HG03280 (cell line): ENCODE measurements at regions not wholly inside any gene's neighbourhood (a gene's known extent, or its start where the extent isn't known, plus 50 kb on each side); places are given as distances from the start of the nearest gene placed in this dataset.

Experiments used
- ATAC-seq: cut with Tn5 transposase; IDR thresholded peaks from one replicate; pipeline ENCODE4 v1.9.1; 2021; ENCODE audit warnings: mild to moderate bottlenecking, moderate library complexity; ENCODE audit not compliant: unreplicated experiment

DNA sequence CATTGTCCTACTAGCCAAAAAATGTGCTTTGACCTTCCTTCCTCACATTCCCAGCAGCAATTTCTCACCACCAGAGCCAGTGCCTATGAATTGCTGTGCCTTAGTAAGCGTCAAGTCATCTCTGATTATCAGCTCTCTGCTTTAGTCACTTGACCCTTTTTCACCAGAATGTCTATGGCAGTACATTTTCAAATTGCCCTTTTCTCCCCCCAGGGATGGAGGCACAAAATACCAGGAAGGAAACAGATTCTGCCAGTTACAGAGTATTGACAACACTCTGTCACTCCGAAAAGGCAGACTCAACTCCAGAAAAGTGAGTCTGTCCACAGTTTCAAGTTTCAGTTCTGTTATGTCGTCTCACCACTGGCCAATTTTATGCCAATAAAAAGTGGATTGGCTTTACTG lies 167.4 kb downstream of the TNFSF18 start:
- ATAC-seq = no peak

DNA sequence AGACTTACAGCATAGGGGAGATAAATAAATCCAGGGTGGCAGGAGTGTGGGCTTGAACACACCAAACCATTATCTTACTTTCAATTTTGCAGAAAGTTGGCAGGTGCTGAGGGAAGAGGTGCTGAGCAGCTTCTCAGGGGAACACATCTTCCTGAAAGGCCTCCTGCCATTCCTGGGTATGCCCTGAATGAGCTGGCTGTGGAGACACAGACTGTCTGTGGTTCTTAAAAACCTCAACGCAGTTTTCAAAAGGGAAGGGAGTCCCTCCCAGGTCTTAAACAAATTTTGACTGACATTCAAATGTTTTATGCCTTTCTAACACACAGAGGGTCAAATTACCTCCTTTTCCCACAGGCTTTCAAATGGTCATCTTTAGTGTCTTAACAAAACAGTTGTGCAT lies 166.9 kb downstream of the TNFSF18 start:
- ATAC-seq = no peak

DNA sequence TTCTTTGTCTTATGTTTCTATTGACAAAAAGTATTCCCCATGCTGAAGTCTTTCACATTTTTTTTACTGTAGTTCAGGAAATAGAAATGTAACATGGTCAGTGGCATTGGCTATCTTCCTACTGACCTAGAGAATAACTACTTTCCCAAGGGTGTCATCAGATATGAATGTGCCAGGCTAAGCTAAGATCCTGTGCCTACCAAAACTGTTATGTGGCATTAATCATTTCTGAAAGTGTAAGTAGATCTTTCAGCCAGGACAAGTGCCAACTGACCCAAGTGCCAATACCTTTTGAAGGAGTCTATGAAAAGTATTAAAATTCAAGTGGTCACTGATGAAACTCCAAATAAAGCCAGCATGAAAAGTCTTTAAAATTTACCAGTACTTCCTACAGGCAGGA lies 165.3 kb downstream of the TNFSF18 start:
- ATAC-seq = no peak

DNA sequence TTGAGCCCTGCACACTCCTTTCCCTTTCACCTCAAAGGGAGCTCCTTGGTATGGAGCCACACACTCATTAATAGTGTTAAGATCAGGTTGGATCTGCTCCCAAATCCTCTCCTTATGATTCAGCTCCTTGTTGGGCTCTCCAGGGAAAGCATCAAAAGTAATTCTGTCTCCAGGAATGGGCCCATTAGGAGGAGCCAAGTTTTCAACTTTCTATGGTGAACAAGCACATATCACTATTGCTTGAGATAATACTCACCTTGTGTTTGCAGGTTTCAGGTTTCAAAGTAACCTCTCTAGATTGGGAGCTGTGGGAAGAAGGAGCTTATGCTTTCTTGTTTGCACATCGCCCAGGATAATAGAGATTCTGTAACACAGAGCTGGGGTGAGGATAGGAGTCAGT lies 164.8 kb downstream of the TNFSF18 start:
- no peak for ATAC-seq

DNA sequence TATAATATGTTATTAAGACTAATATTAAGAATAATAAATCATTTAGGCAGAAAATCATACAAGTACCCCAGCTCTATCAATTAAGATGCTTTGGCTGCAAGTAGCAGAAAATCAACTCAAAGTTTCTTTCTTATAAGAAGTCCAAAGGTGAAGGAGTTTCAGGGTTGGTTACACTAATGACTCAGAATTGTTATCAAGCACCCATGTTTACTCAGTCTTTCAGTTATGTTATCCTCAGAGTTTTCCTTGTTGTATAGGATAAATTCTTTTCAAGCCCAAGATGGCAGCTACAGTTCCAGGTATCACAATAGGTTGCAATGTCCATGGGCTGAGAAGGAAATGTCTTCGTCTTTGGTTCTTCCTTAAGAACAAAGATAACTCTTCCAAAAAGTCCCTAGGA lies 163.6 kb downstream of the TNFSF18 start:
- ATAC-seq = no peak

DNA sequence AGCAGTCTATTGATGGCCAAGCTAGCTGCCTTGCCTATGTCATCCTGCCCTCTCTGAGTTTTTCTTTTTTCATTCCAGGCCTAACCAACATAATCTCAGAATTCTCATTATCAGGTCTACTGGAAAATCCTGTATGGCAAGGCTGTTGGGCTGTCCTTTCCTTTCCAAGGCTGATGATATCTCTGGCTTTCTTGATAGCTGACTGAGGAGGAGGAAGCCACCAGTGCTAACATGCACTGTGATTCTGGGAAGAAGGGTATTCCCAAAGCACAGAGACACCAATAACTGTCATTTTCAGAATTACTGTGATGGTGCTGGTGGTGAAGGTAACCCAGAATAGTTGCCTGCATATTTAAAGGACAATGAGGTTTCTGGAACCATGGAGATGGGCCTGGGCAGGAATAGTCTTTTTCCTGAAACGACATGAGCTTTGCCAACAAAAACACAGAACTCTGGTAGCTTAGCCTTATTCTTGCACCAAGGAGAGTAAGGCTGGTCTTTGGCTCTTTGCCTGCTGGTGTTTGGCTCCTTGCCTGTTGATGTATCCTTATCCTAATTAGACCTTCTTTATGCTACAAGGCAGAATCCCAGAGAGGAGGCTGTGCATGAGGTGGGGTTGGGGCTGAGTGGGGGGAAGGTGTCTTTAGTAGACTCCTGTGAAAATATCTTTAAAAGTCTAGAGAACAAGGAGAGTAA lies 157.4 kb downstream of the TNFSF18 start:
- ATAC-seq = no peak

DNA sequence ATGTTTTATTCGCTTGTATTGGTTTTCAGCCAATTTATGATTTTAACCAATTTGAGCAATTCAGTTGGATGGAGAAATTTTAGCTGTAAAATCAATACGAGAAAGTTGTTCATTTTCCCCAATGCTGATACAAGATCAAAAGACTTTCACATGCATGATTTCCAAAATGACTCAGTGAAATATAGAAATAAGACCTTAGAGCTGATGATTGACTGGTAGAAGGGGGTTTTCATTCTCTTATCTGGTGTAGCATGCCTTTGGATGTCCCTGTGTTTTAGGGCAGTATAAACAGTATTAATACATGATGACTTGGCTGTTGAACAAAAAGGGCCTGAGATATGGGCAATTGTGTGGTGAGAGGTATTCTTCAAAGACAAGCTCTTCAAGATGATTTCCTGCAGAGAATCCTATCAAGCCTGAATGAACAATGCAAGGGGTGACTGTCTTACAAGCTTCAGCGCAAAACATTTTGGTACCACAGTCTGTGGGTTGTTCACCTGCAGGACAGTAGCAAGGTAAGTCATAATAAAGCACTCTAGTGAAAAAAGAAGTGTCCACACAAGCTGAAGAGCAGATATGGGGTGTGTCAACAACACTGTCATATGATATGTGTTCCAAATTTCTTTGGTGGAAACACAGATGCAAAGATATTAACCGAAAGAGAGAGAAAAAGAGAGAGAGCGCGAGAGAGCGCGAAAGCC lies 156.2 kb downstream of the TNFSF18 start:
- ATAC-seq = peak; percentile 20

DNA sequence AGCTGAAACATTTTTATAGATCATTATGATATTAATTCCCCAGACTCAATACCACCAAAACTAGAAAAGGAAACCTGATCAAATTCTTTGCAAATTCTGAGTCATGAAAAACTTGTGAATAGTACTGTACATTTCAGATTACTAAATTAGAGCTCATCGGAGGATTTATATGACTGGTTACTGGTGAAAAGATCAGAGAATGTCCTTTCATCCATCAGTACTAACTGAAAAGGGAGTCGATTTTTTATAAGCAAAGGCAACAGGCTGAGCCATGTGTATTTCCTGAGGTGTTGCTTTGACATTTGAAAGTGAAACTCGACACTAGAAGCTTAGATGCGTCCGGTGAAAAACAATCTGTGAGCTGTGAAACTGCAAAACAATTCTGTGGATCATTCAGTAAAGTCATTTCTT lies 155.7 kb downstream of the TNFSF18 start:
- ATAC-seq = peak; percentile 76

DNA sequence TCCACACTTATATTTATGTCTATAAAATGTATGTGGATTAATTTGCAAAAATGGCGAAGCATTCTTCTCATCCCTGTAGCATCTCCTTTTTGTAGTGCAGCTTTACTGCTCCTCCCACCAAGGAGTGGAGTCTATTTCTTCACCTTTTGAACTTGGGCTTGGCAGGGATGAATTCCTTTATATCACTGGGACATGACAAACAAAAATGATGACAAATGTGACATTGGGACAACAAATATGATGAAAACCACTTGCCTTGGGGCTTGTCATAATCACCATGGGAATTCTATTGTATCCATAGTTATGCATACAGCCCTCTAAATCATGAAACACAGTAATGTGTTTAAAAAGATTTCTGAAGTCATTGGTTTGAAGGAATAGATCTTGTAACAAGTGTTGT lies 155.0 kb downstream of the TNFSF18 start:
- ATAC-seq = no peak

DNA sequence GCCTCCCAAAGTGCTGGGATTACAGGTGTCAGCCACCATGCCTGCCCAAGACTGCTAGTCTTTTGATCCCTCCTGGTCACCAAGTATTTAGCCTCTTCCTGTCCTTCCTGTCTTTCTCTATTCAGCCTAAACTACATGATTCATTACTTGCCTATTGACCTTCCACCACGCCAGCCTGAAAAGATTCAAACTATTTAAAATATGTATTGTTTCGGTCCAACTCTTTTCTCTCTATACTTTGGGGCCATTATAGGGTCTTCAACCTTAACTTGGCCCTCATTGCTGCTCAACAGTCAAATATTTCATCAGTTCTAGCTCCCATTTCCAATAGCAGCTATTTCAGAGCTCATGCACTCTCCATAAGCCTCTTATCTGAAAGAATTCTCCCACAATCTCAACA lies 153.0 kb downstream of the TNFSF18 start:
- ATAC-seq = no peak

DNA sequence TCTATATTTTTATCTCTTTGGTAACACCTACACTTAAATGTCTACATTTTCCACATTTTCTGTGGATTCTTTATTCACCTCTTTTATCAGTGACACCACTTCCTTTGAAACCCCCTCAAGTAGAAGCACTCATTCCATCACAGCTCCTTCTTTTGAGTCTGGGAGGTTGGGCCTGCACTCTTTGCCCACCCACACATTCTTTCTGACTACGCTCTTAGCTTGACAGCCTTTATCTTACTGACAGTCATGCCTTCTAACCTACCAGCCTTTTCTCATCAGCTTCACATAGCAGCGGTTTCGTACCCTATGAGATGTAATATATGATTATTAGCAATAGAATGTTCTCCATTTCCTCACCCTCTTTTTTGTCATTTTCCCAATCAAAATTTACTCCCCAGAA lies 151.9 kb downstream of the TNFSF18 start:
- no peak for ATAC-seq

DNA sequence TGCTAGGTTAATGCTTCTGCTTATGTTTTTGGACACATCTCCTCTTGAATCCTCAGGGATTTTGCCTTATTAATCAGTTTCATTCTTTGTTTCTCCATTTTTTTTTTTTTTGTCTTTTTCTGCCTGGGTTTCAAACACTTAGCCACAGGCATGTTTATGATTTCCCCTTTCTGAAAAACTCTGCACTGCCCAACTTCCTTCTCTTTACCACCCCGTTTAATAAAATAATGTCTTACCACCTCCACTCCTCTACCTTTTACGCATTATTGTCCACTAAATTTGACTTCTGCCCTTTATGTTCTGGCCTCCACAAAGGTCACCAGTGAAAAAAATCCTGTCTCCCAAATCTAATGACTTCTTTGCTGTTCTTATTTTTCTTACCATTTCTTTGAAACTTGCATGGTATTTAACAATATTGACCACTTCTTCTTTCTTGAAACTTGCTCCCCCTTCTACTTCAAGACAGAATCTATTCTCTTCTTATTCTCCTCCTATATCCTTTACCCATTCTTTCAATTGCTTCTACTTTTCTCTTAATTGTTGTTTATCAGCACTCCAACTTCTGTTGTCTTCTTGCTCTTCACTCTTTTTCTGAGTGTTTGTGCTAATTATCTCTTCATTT lies 150.3 kb downstream of the TNFSF18 start:
- ATAC-seq = no peak

DNA sequence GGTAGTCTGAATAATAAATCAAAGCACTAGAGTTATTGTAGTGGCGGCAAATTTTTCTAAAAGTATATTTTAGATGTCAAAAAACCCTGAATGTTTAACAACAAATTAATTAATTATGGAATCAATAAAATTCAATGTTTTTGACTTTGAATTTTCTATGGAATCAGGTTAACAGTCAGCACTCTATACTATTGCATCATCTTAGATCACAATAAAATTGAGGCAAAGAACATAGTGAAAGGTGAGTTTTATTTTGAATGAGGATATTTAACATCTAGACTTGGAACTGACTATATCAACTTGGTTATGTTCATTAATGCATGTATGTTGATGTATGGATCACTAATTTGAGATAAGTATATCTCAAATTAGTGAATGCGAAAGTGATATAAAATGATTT lies 148.5 kb downstream of the TNFSF18 start:
- ATAC-seq = no peak

DNA sequence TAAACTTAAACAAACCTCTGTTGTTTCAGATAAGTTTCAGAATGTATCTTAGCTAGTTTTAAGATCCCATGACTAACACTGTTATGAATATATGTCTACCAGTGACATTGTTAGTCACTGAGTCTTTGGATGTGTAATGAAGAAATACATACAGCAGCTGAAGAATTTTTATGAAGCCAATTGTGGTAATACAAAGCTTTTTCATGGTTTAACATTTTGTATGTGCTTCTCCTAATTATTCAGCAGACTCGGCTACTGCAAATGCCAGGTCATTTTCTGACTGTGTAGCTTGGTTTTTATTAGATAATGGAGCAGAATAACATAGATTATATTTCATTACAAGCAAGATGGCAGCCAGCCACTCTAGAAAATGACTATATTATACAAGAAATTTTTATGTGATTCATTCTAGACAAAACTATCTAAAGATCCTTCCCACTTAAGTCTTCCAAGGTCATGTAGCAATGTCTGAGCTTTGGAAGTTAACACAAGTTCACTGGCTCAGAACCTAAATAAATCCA lies 147.8 kb downstream of the TNFSF18 start:
- ATAC-seq = no peak

DNA sequence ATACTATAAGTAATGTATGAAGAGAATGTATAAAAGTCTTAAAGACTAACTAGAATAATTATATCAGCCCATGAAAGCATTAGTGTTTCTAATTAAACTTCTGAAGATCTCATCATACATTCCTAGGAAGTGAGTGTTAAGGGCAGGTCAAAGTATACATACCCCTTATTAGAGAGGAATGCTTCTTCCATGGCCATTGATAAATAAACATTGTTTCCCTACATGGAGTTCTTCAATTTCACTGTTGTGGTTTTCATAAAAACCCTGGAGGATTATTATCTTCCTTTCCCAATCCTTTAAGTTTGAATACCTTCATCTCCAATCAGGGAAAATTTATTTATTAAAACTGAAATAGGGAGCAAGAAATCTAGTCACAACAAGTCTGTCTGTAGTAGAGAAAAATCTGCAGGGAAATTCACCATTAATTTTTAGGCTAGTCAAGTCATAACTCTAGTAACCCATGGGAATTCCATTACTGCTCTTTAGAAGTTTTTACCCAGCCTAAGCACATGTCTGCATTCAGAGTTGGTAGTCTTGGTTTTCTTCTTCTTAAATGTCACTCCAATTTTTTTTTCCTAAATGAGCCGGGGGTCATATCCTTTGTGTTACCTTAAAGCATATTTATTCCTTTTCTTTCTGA lies 147.0 kb downstream of the TNFSF18 start:
- no peak for ATAC-seq

DNA sequence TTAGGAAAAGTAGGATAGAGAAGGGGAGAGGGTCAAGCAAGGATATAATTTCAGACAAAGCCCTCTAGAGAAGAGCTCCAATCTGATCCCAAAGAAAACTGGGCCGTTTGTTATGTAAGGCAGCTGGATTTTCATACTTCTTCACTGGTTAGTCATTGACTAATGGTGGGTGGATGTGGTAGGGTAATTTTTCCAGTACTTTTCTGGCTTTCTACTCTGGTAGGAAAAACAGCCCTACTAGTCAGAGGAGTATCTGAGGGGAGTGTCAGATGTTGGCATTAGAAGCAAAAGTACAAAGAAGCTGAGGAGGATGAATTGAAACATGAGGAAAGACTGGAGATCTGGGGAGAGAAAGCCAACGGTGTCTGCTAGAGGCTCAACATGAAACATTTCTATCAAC lies 145.3 kb downstream of the TNFSF18 start:
- no peak for ATAC-seq

DNA sequence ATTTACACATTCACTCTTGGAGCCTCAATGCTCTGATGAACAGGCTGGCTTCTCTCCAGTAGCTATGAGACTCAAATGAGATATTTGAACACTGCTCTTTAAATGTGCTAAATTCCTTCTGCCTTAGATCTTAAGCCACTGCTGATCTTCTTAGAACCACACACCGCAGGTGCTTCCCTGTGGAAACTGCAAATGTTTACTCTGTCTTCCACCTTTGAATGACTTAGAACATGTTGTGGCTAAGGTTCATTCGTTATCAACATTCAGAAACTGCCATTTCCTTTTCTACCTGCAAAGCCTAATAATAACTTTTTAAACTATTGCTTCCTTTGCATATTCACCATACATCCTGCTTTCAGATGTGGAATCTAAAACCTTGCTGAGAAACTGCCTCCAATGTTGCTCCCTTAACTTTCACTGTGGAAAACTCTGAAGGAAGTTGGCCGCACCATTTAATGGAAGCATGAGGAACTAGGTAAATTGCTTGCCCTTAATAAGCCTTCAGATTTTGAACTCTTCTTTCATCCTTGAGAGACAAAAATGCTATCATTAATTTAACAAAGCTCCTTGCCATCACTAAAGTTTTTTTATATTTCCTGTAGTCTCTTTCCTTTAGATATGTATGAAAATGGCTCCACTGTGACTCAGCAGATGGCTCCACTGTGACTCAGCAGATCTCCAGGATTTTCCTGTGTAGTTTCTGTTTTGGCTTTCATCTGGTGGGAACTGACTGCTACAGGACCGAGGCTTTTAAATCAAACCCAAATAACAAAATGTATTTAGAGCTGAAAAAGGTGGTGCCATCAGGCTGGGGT lies 143.8 kb downstream of the TNFSF18 start:
- no peak for ATAC-seq

DNA sequence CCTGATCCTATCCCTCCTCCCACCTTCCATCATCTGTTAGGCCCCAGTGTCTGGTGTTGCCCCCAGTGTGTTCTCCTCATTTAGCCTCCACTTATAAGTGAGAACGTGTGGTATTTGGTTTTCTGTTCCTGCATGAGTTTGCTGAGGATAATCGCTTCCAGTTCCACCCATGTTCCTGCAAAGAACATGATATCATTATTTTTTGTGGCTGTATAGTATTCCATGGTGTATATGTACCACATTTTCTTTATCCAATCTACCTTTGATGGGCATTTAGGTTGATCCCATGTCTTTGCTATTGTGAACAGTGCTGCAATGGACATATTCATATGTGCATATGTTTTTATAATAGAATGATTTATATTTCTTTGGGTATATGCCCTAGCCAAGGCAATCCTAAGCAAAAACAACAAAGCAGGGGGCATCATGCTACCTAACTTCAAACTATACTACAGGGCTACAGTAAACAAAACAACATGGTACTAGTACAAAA lies 142.9 kb downstream of the TNFSF18 start:
- ATAC-seq = no peak

DNA sequence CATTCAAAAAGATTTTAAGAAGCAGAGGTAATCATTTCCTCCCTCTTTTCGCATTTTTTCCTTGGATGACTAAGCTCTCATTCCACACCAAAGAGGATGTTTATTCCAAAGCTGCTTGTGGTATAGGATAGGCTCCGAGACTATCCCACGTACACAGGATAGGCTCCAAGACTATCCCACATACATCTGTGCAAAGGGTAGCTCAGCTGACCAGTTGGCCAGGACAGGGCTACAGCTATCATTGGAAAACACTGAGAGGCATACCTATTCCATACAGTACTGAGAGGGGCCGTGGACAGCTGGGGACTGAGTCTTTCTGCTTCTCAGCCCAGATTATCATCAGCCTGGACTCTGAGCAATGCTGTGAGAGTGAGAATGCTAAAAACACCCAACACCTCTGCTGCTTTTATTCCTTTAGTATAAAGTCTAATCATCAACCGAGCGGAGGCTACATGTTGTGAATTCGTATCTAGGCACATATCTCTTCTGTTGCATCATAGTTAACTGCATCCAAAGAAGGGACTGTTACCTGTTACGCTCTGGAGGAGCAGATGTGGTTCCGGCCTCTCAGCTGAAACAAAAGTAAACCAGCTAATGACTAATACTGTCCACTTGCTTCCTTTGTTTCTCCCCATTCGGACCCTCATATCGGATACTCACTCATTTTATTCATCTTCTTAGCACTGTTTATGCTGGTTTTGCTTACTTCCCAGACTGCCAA lies 141.0 kb downstream of the TNFSF18 start:
- ATAC-seq = no peak

DNA sequence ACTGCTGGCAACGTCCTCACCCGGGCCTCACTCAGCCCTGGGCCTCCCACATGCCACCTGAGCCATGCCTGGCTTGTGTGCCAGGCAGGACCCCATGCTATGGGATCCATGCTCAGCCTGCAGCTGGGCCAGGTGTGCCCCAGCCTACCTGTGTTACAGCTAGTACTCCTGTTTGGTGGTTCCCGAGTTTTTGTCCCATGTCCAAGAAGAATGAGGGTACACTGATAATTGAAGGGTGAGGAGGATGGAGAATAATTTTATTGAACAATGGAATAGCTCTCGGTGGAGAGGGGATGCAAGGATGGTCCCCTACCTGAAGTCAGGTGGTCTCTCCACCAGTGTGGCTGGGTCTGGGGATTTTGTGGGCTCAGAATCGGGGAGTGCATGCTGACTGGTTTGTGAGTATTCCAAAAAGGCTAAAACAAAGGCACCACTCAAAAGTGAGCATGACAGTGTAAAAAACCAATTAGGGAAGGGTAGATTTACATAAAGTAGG lies 137.9 kb downstream of the TNFSF18 start:
- no peak for ATAC-seq
